ENCODE measurements at regions not wholly inside any gene's neighbourhood (a gene's known extent, or its start where the extent isn't known, plus 50 kb on each side); places are given as distances from the start of the nearest gene placed in this dataset.
"Not testable (repeated sequence)": the region's sequence is repeated elsewhere in the genome, so short reads cannot be mapped to it uniquely, and the experiment has no call there.

GRCh38 chr17:16840219-16840618, 131.7 kb downstream of the TNFRSF13B start:
- not testable (repeated sequence) for DNase-seq

GRCh38 chr17:16839242-16840175, 132.4 kb downstream of the TNFRSF13B start:
- DNase-seq: not testable (repeated sequence)

GRCh38 chr17:16838795-16839194, 133.1 kb downstream of the TNFRSF13B start:
- DNase-seq: not testable (repeated sequence)

GRCh38 chr17:16838287-16838686, 133.6 kb downstream of the TNFRSF13B start:
- not testable (repeated sequence) for DNase-seq

GRCh38 chr17:16837468-16838266, 134.3 kb downstream of the TNFRSF13B start:
- not testable (repeated sequence) for DNase-seq

GRCh38 chr17:16836315-16836915, 135.5 kb downstream of the TNFRSF13B start:
- not testable (repeated sequence) for DNase-seq

- not testable (repeated sequence) for DNase-seq
These were observed 138.4 kb downstream of the TNFRSF13B start for GRCh38 chr17:16833517-16833916.

- DNase-seq: not testable (repeated sequence)
These were observed 139.1 kb downstream of the TNFRSF13B start for GRCh38 chr17:16832853-16833252.

GRCh38 chr17:16832206-16832605, 139.7 kb downstream of the TNFRSF13B start:
- DNase-seq: not testable (repeated sequence)

- DNase-seq: not testable (repeated sequence)
These were observed 140.7 kb downstream of the CCDC144A start for GRCh38 chr17:16830770-16831169.

GRCh38 chr17:16830219-16830618, 140.2 kb downstream of the CCDC144A start:
- DNase-seq: not testable (repeated sequence)
